Peyer's patch (tissue), 4 donors: ENCODE measurements at regions not wholly inside any gene's neighbourhood (a gene's known extent, or its start where the extent isn't known, plus 50 kb on each side); places are given as distances from the start of the nearest gene placed in this dataset.

Experiments
- DNase-seq, 3 donors: peaks; one replicate each; pipeline ENCODE4 v3.0.0-alpha.2; 2017 to 2019
- H3K27ac ChIP-seq, 4 donors: fragments of 200-600 bp; sonication (generic); one replicate each; pipeline ENCODE4 v1.5.1; 2016 to 2019
- H3K27me3 ChIP-seq, 2 donors: fragments of 200-600 bp; sonication (generic); one replicate each; pipeline ENCODE4 v1.5.1; 2019
- H3K36me3 ChIP-seq, 3 donors: fragments of 200-600 bp; sonication (generic); one replicate each; pipeline ENCODE4 v1.5.1; 2016 to 2019
- H3K4me1 ChIP-seq, 4 donors: fragments of 200-600 bp; sonication (generic); one replicate each; pipeline ENCODE4 v1.5.1; 2016 to 2019
- H3K4me3 ChIP-seq, 4 donors: fragments of 200-600 bp; sonication (generic); 1 replicate in 3 of 4; 2 replicates in 1 of 4; pipeline ENCODE4 v1.5.1; 2016 to 2019; ENCODE audit warnings: mild to moderate bottlenecking in 1 of 4
- H3K9me3 ChIP-seq, 4 donors: fragments of 200-600 bp; sonication (generic); one replicate each; pipeline ENCODE4 v1.5.1; 2016 to 2019; ENCODE audit warnings: mild to moderate bottlenecking in 1 of 4
- POLR2A ChIP-seq, 2 donors: fragments of 450-650 bp; IDR thresholded peaks; one replicate each; pipeline ENCODE4 v1.5.1; 2017; ENCODE audit warnings: antibody characterized with exemption in 2 of 2, mild to moderate bottlenecking in 2 of 2, moderate library complexity in 2 of 2
- TF ChIP-seq, protein P1 (sequence below), 6 experiments: fragments of 450-650 bp in 4 of 6; fragments of 200-600 bp in 2 of 6; sonication (generic) in 1 of 6; IDR thresholded peaks; one replicate each; pipeline ENCODE4 v1.5.1; 2017 to 2019; ENCODE audit warnings: antibody characterized with exemption in 6 of 6, mild to moderate bottlenecking in 3 of 6, moderate library complexity in 1 of 6

DNA sequence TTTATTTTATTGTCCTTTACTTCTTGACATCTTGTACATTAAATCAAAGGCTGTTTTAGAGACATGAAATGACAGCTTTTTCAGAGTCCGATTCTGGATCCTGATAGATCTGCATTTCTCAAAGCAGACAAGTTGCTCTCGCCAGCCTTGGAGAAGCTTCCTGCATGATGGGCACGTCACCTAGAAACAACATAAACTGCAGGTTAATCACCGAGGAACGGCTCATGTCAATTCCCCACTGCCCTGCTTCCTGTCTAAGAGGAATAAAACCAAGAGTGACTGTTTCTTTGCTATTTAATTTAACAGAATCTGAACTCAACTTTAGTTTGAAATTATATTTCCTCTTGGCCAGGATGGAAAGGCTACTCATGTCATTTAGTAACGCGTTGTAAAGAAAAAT, 77.0 kb downstream of the RWDD3 start:
- TF ChIP-seq, protein P1, sequence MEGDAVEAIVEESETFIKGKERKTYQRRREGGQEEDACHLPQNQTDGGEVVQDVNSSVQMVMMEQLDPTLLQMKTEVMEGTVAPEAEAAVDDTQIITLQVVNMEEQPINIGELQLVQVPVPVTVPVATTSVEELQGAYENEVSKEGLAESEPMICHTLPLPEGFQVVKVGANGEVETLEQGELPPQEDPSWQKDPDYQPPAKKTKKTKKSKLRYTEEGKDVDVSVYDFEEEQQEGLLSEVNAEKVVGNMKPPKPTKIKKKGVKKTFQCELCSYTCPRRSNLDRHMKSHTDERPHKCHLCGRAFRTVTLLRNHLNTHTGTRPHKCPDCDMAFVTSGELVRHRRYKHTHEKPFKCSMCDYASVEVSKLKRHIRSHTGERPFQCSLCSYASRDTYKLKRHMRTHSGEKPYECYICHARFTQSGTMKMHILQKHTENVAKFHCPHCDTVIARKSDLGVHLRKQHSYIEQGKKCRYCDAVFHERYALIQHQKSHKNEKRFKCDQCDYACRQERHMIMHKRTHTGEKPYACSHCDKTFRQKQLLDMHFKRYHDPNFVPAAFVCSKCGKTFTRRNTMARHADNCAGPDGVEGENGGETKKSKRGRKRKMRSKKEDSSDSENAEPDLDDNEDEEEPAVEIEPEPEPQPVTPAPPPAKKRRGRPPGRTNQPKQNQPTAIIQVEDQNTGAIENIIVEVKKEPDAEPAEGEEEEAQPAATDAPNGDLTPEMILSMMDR (IDR thresholded peaks at IDR 0.05): no peak
- no peak for TF ChIP-seq POLR2A (IDR thresholded peaks at IDR 0.05)

DNA sequence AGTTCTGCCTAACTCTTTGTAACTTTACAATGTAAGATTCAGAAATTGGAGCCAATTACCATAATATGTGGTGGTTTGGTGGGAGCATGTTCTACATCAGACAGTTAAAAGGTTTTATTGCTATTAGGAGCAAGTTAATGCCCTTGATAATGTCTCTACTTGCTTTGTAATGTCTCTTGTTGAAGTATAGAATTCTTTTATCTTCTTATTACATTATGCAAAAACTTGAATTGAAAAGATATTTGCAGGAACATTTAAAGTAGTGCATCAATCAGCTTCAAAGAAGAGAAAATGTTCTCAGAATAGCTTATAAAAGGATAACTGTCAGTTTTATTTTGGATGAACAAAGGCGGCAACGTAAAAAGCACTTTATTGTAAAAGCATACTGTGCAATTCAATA, 77.8 kb downstream of the RWDD3 start:
- no peak overlapping the region for H3K27ac ChIP-seq
- no peaks in the 10 kb centered on the region for H3K36me3 ChIP-seq
- H3K4me1 ChIP-seq: no peaks in the 10 kb centered on the region
- H3K9me3 ChIP-seq: no peaks in the 10 kb centered on the region
- DNase-seq: no peak
- TF ChIP-seq, protein P1 (IDR thresholded peaks at IDR 0.05): no peak
- no peak for TF ChIP-seq POLR2A (IDR thresholded peaks at IDR 0.05)
- H3K27me3 ChIP-seq: no peaks in the 10 kb centered on the region
- H3K4me3 ChIP-seq: no peak overlapping the region

More for the DNA sequence above, 77.0 kb downstream of the RWDD3 start:
- no peak overlapping the region for H3K27ac ChIP-seq
- DNase-seq: no peak
- H3K36me3 ChIP-seq: no peaks in the 10 kb centered on the region
- no peaks in the 10 kb centered on the region for H3K4me1 ChIP-seq
- no peak overlapping the region for H3K4me3 ChIP-seq
- H3K9me3 ChIP-seq: no peaks in the 10 kb centered on the region
- H3K27me3 ChIP-seq: no peaks in the 10 kb centered on the region

DNA sequence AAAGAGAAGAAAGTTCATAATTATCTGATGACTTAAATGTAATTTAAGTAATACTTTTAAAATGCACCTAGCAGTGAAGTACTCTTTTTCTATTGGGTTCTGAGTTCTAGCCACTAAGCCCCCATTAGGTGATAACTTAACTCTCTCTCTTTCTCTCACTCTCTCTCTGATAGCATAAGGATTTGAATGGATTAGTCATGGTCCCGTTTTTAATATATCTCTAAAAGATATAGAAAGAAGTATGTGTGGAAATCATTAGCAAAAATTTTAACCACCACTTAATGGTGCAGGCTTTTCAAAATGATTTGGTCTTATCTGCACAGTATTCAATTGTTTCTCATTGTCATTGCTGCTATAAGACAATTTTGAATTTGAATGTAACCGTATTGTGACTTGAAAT, 78.2 kb downstream of the RWDD3 start:
- TF ChIP-seq, protein P1 (IDR thresholded peaks at IDR 0.05): no peak
- no peak for TF ChIP-seq POLR2A (IDR thresholded peaks at IDR 0.05)
- Histone ChIP-seq H3K4me3 (no peak overlapping the region), H3K4me1 (no peaks in the 10 kb centered on the region), H3K36me3 (no peaks in the 10 kb centered on the region), H3K9me3 (no peaks in the 10 kb centered on the region), H3K27me3 (no peaks in the 10 kb centered on the region), H3K27ac (no peak overlapping the region)
- no peak for DNase-seq

DNA sequence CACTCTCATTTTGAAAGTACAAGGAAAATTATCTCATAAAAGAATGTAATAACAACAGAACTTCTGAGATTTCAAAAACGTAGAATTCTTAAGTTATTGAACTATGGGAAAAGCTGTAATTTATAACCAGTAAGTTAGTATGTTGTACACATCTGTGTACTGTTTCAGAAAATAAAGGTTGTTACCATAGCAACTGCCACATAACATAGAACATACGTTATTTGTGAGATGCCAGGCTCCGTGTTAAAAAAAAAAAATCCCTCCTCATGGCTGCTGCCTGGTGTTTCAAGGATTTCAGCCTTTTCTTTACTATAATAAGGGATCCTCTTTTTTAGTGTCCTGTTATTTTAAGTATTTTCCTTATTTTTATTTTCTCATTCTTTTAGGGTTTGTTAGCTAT, 79.5 kb downstream of the RWDD3 start:
- Histone ChIP-seq H3K4me3 (no peak overlapping the region), H3K4me1 (no peaks in the 10 kb centered on the region), H3K27ac (no peak overlapping the region), H3K27me3 (no peaks in the 10 kb centered on the region), H3K36me3 (no peaks in the 10 kb centered on the region), H3K9me3 (no peaks in the 10 kb centered on the region)
- DNase-seq: no peak
- TF ChIP-seq, protein P1 (IDR thresholded peaks at IDR 0.05): no peak
- no peak for TF ChIP-seq POLR2A (IDR thresholded peaks at IDR 0.05)

DNA sequence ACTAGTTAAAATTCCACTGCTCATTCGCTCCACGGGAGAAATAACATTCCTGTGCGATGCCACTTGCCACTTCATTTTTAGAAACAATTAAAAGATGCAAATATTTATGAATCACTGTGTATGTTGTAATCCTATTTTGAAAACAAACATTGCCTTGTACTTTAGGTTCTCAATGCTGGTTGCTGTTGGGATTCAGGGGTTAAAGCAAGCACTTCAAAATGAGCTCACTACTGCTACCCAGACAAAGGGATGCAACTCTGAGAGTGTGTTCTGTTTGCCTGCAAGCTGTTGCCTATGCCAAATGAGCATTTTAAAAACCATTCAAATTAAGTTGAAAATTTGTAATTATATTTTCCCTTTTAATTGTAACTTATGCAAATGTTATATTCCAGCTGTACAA, 87.5 kb downstream of the RWDD3 start:
- Histone ChIP-seq H3K27ac (no peak overlapping the region), H3K36me3 (no peaks in the 10 kb centered on the region), H3K27me3 (no peaks in the 10 kb centered on the region), H3K4me3 (no peak overlapping the region), H3K9me3 (no peaks in the 10 kb centered on the region), H3K4me1 (no peaks in the 10 kb centered on the region)
- no peak for TF ChIP-seq POLR2A (IDR thresholded peaks at IDR 0.05)
- TF ChIP-seq, protein P1 (IDR thresholded peaks at IDR 0.05): no peak
- no peak for DNase-seq

DNA sequence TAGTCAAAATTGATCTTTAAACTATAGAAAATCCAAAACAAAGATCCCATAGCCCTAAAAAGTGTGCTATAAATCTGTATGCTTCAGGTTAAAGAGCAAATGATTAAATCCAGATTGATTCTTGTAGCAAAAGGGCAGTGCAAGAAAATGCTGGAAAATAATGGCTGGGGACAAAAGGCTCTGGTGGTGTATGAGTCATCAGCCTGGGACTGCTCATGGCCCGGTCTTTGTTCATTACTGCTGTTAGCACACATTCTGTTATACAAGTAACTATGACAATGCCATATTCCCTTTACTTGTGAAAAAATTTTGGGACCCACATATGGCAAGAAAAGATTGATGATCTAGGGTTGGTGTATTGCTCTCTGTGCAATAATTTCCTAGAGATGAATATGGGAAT, 89.1 kb downstream of the RWDD3 start:
- TF ChIP-seq, protein P1 (IDR thresholded peaks at IDR 0.05): no peak
- TF ChIP-seq POLR2A (IDR thresholded peaks at IDR 0.05): no peak
- Histone ChIP-seq H3K27me3 (no peaks in the 10 kb centered on the region), H3K36me3 (no peaks in the 10 kb centered on the region), H3K4me3 (no peak overlapping the region), H3K27ac (no peak overlapping the region), H3K9me3 (no peaks in the 10 kb centered on the region), H3K4me1 (no peaks in the 10 kb centered on the region)
- no peak for DNase-seq
